Left renal pelvis (tissue), 4 donors: ENCODE measurements at regions not wholly inside any gene's neighbourhood (a gene's known extent, or its start where the extent isn't known, plus 50 kb on each side); places are given as distances from the start of the nearest gene placed in this dataset.
"Not testable (repeated sequence)": the region's sequence is repeated elsewhere in the genome, so short reads cannot be mapped to it uniquely, and the experiment has no call there.

Experiments used
- DNase-seq, 4 donors: peaks; one replicate each; pipeline ENCODE4 v3.0.0-alpha.2; 2013; ENCODE audit warnings: low read depth in 4 of 4, low spot score in 3 of 4

DNA sequence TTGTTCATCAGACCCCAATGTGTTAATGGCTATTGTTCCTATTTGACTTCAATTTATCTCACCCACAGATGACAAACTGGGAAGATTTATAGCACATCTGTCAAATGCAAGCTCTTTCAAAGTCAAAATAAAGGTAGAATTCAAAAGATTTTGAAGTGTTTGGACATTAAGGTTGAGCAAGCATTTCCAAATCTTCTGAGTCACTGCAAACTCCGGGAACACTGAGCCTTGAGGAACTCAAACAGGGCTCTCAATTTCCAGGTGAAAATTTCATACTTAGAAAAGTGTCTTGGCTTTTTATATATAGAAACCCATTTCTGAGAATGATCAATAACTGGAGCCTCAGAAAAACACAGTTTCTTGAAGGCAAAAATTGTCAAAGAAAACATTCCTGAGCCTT is 199.5 kb upstream of the IGFBP7 start:
- no peak for DNase-seq

DNA sequence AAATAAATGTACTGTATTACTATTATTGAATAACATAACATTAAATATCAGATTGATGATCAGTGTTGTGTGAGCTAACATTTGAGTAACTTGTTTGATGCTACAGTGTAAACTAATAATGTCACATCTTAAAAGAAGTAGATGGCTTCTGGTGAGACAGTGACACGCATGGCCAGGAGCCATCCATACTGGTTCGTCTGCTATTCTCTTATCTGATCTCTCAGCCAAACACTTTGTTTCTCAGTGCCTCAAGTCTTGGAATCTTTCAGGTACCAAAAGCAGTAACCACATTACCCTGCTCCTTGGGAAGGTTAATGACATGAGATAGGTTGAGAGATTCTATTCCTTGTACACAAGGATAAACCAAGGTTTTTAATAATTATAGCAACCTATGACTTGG is 198.1 kb upstream of the IGFBP7 start:
- DNase-seq: no peak

DNA sequence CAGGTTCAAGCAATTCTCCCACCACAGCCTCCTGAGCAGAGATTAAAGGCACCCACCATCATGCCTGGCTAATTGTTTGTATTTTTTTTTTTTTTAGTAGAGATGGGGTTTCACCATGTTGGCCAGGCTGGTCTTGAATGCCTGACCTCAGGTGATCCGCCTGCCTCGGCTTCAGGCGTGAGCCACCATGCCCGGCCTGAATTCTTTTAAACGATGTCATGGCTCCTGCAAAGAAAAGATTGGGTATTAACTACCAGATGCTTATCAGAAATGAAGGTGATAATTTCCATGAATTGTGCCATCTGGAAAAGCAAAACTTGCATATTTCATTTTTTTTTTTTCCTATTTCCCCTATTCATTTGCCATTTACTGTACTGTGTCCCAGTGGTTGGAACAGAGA is 195.7 kb upstream of the IGFBP7 start:
- DNase-seq: no peak

DNA sequence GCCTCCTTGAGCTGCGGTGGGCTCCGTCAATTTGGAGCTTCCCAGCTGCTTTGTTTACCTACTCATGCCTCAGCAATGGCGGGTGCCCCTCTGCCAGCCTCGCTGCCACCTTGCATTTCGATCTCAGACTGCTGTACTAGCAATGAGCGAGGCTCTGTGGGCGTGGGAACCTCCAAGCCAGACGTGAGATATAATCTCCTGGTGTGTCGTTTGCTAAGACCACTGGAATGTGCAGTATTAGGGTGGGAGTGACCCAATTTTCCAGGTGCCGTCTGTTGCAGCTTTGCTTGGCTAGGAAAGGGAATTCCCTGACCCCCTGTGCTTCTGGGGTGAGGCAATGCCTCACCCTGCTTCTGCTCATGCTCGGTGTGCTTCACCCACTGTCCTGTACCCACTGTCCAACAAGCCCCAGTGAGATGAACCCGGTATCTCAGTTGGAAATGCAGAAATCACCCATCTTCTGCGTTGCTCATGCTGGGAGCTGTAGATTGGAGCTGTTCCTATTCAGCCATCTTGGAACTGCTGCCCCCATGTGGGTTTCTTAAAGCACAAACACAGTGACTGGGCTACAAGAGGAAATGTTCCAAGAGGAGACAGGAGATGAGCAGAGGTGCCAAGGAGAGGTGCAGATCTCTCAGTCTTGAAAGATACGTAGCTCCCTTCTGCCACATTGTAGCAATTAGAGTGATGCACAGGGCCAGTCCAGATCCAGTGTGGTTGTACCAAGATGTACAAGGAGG is 193.0 kb upstream of the IGFBP7 start:
- DNase-seq: no peak

DNA sequence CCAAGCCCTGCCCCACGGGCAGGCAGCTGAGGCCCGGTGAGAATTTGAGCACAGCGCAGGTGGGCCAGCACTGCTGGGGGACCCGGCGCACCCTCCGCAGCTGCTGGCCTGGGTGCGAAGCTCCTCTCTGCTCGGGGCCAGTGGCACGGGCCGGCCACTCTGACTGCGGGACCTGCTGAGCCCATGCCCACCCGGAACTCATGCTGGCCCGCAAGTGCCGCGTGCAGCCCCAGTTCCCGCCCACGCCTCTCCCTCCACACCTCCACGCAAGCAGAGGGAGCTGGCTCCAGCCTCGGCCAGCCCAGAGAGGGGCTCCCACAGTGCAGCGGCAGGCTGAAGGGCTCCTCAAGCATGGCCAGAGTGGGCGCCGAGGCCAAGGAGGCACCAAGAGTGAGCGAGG is 190.1 kb upstream of the IGFBP7 start:
- not testable (repeated sequence) for DNase-seq

DNA sequence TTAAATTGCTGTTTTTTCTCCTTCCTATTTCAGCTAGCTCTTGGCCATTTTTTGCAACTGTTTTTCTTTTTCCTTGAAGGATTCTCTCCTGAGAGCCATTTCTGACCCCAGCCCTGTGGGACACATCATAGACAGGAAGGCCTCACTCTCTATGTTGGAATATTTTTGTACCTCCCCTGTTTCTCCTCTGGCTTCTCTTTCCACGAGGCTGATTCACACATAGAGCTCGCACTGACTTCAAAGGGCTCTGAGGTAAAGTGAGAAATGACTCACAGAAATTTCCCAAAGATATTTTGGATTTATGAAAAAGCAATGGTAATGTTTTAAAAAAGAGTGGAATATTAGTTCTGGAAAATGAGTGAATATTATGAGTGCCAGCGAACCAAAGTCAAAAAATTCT is 181.7 kb upstream of the IGFBP7 start:
- DNase-seq: no peak

DNA sequence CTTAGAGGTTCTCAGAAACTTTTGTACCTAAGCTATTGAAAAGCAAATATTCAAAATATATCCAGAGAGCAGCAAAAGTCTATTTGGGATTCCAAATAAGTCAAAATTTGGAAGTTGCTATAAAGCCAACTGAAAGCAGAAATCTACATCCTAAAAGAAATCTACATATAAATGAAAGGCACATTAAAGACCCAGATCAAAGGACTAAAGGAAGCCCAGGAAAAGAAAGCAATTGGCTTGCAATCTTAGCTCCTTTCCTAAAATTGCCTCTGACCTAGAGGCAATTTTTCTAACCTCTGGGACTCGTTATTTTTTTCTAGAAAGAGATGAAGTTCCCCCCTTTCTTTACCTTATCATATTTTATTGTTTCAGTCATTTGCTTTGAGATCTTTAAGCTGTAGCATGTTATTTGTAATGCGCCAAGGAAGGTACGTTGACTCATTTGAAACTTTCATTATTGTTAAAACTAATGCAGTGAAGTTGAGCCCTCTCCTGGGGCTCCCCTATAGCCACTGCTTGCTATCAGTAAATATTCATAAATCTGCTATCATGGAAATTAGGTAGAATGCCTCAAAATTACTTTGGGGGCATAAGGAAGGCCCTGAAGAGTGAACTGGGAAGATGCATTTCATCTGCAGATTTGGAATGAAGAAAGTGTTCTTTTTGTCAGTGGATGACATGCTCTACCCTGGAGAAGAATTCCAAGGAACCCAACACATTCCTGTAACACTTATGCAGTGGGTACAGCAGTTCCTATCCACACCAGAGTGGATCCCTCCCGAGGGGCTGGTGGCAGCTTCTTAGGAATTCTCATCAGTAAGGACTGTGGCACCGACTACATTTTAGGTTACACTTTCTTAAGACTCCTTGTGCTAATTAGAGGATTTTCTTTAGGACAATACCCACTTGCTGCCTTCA is 177.8 kb upstream of the IGFBP7 start:
- DNase-seq: no peak

DNA sequence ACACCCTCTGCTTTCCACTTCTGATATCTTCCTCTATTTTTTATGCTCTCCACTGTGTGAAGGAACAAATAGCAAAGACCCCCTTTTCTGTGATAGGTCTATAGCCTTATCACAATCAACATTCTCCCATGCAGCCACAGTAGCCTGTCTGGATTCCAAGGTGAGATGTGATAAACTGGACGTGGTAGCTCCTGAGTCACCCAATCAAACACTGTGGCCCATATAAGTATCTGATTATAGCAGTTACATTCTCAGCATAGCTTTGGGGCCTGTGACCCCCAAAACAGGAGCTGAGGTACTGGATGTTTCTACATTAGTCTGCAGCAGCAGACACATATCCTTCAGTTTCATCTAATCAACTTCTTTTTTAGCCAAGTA is 172.7 kb upstream of the IGFBP7 start:
- no peak for DNase-seq

DNA sequence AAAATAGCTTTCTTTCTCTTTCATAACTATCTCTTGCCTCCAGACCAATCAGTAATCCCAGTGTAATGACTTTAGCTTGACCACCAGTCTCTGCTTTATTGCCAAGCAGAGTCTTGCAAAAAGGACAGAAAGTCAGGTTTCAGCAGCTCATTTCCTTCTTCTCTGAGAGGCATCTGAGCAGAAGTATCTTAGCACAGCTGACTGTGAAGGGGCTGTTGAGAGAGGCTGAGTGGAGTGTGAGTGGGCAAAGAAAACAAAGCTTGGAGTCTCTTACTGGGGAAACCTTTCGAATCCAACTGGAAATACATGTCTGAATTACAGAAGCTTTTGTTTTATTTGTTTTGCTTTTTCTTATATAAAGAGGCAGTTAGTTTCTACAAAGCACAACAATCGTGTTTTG is 170.3 kb upstream of the IGFBP7 start:
- no peak for DNase-seq

DNA sequence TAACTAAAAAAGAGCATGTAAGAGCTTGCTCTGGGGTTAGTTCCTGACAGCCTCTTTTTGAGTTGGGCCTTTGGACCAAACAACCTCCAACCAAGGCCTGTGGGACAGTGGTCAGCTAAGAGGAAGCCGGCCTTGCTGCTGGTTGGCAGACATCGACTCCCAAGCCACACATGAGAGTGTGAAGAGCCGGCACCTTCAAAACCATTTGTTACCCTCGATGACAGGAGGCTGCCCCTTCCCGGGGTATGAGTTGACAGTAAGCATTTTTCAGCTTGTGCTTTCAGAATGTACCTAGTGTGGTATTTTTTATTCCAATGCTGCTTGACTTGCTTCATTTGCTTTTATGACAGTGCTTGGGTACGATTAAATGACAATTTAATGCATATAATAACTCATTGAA is 168.6 kb upstream of the IGFBP7 start:
- no peak for DNase-seq

DNA sequence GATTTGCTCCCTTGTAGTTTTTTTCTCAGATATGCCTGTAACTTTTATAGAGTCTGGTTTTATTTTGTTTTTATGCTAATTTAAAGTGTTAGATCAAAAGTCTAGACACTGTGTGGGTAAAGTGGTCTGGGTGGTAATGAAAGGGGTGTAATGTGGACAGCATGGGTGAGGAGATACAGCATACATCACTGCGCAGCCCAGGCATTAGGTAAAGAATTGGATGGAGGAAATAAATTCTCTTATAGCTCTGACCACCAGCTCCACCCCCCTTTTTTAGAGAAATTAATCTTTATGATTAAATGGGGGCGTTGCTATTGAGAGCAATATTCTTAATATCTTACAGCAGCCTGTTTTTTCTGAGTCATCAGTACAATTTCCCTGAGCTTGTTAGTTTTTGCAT is 163.9 kb upstream of the IGFBP7 start:
- DNase-seq: no peak

DNA sequence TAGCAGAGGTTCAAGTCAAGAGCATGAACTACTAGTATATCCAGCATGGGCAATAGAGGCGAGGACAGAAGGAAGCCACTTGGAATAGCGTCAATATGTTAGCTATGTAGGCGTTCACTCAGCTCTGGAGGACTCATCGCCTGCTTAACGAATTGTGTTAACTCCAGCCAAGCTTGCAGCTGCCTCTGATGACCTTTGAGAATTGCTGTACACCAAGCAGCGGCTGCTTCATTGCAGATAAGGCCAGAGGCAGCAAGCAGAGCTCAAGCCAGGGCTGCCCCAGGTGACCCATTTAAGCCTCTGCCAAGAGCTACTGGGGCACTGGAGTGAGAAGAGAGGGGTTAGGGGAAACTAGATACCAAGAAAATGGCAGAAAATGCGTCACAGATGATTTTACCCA is 160.2 kb upstream of the IGFBP7 start:
- no peak for DNase-seq

DNA sequence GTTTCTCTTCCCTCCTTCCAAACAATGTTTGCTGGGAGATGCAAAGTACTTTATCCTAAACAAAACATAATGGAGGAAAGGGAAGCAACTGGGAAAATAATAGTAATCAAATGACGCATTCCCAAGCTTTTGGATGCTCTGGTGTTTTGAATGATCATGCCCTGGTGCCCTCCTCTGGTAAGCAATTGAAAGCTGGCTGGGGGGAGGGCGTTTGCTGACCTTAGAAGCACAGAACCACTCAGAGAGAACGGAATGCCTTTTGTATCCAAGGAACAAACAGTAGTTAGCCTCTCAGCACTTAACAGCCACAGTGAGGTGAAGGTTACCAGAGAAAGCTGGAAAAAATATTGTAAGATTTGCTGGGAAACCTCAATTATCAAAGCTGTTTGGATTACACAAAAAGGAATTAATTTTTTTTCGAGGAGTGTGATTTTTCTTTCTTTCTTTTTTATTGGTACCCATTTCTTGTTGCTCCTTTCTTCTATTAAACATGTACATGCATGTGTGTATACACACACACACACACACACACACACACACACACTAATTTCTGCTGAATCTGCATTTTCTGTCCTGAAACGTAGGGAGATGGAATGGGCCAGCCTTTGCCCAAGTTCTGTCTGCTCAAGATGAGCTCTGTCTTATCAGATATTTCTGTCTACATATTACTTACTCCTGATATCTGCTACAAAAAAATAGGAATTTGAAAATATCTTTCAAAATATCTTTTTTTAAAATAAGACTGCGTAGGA is 155.8 kb upstream of the IGFBP7 start:
- DNase-seq: peak in 1 of 4 donors; percentile 21

DNA sequence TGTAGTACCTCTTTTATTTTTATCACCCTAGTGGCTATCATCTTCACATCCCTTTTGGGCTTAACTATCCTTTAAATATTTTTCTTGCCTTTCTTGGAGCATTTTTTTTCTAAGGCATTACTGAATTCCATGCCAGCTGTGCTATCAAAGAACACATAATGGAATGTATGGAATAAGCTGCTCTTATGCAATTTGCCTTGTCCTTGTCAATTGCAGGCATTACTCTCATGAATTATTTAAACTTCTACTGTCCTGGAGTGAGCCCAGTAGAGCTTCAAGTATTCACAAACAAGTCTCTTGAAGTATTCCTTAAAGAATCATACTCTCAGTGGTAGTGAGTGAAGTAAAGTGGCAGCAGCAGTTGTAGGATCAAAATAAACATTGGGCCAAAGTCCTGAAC is 144.6 kb upstream of the IGFBP7 start:
- DNase-seq: no peak

DNA sequence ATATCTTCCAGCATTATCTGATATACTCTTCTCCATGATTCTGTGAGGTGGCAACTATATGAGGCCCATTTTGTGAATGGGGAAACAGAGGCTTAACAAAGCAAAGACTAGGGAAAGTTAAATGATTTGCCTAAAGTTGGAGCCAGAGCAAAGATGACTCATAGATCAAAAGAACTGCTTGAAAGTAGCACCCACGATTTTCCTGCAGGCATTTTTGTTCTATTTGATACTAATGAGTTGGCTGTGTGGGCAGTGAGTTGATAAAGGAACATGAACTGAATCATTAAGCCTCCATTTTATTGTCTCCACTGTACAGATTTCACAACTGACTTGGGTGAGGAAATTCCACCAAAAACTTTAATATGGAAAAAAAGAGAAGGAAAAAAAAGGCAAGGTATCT is 138.9 kb upstream of the IGFBP7 start:
- DNase-seq: no peak

DNA sequence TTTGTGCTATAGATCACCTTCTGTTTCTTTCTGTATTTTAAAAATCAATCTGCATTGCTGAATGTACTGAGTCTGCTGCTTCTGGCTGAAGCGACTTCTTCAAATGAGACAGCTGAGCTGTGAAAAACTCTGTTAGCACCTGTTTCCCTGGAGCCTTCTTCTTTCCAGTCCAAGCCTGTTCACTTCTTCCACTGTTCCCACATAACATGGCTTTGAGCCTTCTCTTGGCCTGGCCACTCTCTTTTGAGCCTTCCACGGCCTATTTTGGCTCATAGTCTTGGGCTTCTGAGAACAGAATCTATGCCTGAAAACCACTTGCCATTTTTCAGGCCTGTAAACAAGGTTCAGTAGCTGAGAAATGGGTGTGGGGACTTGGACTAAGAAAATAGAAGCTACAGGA is 132.9 kb upstream of the IGFBP7 start:
- DNase-seq: no peak

DNA sequence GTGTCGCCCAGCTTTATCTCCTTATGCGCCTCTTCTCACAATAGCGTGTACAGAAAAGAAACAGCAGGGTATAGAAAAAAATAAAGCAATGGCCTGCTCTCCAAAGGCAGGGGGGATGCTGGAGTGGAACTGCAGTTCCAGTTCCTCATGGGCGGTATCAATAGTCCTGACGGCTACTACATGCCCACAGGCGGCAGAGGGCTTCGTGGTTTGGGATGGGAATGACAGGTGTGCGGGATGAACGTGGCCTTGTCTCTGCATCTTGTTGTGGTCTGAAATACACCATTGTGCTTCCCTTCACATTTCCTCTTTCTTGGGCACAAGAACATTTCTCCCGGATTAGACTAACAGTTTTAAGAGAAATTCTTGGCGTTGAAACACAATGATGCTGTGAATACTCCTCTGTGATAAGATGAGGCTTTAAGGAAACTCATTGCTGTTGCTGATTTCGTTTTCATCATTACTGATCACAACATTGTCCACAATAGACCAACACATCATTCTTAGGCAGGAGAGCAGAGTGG is 124.1 kb upstream of the IGFBP7 start:
- DNase-seq: no peak

DNA sequence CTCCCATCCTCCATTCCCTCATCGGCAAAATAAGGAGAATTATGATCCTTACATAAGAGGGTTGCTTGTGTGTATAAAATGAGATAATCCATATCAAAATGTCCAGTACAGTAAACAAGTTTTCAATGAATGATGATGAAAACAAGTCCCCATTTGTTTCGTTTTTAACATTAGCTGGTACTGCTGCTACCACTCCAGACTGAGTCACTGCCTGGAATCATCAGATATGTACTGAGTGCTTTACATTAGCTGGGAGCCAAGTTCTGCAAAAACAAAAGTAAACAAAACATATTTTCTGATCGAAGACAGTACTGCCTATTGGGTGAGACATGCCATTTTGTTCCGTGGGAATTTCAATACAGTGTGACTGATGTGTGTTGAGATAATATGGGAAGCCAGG is 123.2 kb upstream of the IGFBP7 start:
- DNase-seq: no peak

DNA sequence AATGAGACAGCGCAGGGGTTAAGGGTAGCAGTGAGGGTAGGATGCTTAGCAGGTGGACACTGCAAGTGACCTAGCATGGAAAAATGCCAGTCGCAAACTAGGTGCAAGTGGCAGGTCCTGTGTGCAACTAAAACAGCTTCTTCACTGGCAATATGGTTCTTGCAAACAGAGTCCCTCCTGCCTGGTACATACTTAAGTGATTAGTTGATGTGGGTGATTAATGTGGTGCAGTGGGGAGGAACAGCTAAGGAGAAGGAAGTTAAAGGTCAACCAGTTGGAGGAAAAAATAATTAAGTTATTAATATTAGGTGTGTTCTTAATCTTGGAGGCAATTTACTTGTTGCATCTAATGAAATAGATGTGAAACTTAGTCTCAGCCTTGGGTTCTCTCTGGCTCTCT is 121.6 kb upstream of the IGFBP7 start:
- peak in 1 of 4 donors; percentile 14 for DNase-seq

DNA sequence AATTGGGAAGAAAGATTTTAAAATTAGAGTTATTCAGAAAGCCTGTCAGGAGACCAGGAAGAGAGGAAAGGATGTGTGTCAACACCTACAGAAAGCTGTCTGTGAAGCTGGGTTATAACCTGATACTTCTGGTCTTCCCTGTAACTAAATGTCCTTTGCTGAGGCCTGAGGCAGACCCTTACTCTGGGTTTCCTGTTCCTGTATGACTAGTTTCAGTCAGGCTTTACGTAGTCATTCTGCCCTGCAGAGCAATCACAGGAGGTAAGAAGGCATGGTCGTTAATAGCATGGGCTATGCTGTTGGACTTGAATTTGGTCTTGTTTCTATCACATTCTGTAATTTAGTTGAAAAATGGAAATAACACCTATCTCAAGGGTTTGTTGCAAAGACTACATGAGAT is 110.5 kb upstream of the IGFBP7 start:
- DNase-seq: no peak

DNA sequence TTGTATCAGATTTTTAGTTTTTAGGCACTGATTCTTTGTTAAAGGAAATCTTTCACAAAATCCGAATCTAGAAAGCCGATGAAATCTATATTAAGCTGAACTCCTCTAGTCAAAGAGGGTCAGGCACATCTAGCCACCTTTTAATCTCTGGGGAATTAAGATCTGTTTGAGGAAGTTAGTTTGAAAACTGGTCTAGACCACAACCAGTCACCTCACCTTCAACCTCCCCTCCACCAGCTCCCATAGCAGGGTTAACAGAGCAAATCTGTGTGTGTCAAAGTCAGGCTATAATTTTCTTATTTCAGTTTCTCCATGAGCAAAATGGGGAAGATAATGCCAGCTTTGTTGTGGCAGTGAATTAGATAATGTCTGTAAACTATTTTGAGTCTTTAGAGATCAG is 110.0 kb upstream of the IGFBP7 start:
- no peak for DNase-seq
